ENCODE measurements at regions not wholly inside any gene's neighbourhood (a gene's known extent, or its start where the extent isn't known, plus 50 kb on each side); places are given as distances from the start of the nearest gene placed in this dataset.

DNA sequence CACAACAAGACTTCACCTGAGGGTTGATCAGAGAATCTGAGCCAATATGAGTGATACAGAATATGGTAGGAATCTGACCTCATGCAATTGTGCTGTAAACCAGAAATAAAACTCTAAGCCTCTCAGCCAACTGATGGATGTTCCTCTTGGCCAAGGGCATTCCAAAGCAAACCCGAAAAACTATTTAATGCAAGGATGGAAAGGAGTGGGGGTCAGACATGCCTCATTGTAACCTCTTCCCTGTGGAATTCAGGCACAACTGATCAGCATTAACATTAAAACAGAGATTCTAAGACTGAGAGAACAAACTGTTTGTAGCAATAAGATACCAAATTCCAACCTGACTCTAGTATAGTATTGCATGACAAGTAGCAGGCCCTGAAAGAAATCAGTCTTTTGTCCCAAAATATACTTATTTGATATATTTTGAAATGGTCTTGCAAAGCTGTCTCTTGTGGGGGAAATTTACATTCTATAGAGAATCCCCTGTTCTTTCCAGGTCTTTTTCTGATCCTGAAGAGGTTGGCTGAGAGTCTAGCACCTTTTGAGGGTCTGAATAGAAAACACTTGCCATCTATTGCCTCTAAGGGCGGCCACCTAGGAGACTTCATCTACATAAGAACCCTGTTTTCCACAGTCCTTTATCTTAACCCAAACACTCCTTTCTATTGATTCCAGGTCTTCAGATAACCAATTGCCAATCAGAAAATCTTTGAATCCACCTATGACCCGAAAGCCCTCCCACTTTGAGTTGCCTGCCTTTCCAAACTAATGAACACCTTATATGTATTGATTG is 50.4 kb upstream of the WDR11 start:
- no peak for ATAC-seq
- TF ChIP-seq, protein P1, sequence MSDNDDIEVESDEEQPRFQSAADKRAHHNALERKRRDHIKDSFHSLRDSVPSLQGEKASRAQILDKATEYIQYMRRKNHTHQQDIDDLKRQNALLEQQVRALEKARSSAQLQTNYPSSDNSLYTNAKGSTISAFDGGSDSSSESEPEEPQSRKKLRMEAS (IDR thresholded peaks at IDR 0.05) = no peak
- TF ChIP-seq, protein P2, sequence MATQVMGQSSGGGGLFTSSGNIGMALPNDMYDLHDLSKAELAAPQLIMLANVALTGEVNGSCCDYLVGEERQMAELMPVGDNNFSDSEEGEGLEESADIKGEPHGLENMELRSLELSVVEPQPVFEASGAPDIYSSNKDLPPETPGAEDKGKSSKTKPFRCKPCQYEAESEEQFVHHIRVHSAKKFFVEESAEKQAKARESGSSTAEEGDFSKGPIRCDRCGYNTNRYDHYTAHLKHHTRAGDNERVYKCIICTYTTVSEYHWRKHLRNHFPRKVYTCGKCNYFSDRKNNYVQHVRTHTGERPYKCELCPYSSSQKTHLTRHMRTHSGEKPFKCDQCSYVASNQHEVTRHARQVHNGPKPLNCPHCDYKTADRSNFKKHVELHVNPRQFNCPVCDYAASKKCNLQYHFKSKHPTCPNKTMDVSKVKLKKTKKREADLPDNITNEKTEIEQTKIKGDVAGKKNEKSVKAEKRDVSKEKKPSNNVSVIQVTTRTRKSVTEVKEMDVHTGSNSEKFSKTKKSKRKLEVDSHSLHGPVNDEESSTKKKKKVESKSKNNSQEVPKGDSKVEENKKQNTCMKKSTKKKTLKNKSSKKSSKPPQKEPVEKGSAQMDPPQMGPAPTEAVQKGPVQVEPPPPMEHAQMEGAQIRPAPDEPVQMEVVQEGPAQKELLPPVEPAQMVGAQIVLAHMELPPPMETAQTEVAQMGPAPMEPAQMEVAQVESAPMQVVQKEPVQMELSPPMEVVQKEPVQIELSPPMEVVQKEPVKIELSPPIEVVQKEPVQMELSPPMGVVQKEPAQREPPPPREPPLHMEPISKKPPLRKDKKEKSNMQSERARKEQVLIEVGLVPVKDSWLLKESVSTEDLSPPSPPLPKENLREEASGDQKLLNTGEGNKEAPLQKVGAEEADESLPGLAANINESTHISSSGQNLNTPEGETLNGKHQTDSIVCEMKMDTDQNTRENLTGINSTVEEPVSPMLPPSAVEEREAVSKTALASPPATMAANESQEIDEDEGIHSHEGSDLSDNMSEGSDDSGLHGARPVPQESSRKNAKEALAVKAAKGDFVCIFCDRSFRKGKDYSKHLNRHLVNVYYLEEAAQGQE (IDR thresholded peaks at IDR 0.05) = no peak
- TF ChIP-seq RNF2 (IDR thresholded peaks at IDR 0.05; ENCODE audit: borderline replicate concordance, low read depth) (no peak), MAFK (IDR thresholded peaks at IDR 0.05; ENCODE audit: partially characterized antibody) (no peak)
- TF ChIP-seq, protein P3, sequence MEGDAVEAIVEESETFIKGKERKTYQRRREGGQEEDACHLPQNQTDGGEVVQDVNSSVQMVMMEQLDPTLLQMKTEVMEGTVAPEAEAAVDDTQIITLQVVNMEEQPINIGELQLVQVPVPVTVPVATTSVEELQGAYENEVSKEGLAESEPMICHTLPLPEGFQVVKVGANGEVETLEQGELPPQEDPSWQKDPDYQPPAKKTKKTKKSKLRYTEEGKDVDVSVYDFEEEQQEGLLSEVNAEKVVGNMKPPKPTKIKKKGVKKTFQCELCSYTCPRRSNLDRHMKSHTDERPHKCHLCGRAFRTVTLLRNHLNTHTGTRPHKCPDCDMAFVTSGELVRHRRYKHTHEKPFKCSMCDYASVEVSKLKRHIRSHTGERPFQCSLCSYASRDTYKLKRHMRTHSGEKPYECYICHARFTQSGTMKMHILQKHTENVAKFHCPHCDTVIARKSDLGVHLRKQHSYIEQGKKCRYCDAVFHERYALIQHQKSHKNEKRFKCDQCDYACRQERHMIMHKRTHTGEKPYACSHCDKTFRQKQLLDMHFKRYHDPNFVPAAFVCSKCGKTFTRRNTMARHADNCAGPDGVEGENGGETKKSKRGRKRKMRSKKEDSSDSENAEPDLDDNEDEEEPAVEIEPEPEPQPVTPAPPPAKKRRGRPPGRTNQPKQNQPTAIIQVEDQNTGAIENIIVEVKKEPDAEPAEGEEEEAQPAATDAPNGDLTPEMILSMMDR (IDR thresholded peaks at IDR 0.05) = no peak
- TF ChIP-seq, protein P4, sequence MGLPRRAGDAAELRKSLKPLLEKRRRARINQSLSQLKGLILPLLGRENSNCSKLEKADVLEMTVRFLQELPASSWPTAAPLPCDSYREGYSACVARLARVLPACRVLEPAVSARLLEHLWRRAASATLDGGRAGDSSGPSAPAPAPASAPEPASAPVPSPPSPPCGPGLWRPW (IDR thresholded peaks at IDR 0.05) = no peak
- POLR2A ChIA-PET = no interaction called here
- H3K4me3 ChIP-seq = no peak overlapping the region
- 9% methylated on average over 3 of the region's 3 CpGs for WGBS (ENCODE audit: missing lambda C conversion rate)
- H3K27ac ChIP-seq = no peak overlapping the region
- H3K4me2 ChIP-seq = no peak overlapping the region
- no peak for DNase-seq (ENCODE audit: low read depth in 1 of 2, low spot score in 1 of 2)
- H3K9me3 ChIP-seq = no peaks in the 10 kb centered on the region
- FAIRE-seq = no peak
- CTCF ChIA-PET = no interaction called here
- no peaks in the 10 kb centered on the region for H3K4me1 ChIP-seq
